Retina (tissue), 1 donor: ENCODE measurements at regions not wholly inside any gene's neighbourhood (a gene's known extent, or its start where the extent isn't known, plus 50 kb on each side); places are given as distances from the start of the nearest gene placed in this dataset.

Experiments used
- DNase-seq: peaks from one replicate; pipeline ENCODE4 v3.0.0-alpha.2; 2016

GRCh38 chr12:5200278-5201087, 156.8 kb downstream of the KCNA5 start:
- peak; percentile 86 for DNase-seq

DNA sequence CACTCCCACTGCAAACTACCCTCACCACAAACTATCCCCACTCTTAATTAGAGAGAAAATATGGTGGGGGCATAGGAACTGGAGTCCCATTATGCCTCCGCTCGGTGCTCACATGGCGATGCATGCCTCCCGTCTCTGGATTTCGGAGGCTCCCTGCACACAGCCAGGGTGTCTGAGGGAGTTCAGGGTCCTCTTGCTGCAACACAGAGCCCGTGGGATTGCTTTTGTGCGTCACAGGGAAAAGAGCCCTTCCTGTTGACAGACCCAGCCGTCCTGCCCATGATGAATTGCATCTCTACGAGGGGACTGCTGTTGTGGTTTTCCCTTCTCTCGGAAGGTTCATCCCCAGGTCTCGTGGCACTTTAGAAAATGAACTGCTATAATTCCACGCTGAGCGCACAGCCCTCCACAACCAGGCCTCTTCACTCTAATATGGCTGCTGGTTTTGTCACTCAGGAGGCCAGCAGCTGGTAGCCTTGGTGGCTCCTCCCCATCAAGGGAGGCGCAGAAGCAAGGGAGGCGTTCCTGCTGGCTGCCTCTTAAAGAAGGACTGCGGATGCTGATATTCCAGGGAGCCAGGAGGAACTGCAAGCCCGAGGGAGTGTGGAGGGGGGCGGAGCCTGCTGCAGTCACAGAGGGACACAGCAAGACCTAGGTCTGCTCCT, 158.0 kb downstream of the KCNA5 start:
- DNase-seq = peak; percentile 55

GRCh38 chr12:5203274-5203673, 159.6 kb downstream of the KCNA5 start:
- DNase-seq = no peak

- DNase-seq = no peak
Measured at GRCh38 chr12:5203720-5204119, 160.0 kb downstream of the KCNA5 start.

- DNase-seq = peak; percentile 53
Measured at GRCh38 chr12:5204271-5204670, 160.6 kb downstream of the KCNA5 start.

DNA sequence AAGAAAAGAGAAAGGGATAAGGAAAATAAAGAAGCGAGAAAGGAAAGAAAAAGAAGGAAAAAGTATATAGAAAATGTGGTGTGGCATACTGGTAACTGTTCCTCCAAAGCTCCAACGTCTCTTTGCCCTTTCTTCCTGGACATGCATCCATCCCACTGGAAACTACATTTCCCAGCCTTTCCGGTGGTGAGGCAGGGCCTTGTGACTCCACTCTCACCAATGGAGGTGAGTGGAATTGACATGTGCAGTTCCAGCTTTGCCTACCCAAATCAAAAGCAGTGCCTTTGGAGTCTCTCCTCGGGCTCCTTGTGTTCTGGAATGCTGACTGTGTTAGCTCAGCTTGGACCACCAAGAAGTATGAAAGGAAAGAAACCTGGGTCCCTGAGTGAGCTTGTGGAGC, 161.2 kb downstream of the KCNA5 start:
- no peak for DNase-seq

DNA sequence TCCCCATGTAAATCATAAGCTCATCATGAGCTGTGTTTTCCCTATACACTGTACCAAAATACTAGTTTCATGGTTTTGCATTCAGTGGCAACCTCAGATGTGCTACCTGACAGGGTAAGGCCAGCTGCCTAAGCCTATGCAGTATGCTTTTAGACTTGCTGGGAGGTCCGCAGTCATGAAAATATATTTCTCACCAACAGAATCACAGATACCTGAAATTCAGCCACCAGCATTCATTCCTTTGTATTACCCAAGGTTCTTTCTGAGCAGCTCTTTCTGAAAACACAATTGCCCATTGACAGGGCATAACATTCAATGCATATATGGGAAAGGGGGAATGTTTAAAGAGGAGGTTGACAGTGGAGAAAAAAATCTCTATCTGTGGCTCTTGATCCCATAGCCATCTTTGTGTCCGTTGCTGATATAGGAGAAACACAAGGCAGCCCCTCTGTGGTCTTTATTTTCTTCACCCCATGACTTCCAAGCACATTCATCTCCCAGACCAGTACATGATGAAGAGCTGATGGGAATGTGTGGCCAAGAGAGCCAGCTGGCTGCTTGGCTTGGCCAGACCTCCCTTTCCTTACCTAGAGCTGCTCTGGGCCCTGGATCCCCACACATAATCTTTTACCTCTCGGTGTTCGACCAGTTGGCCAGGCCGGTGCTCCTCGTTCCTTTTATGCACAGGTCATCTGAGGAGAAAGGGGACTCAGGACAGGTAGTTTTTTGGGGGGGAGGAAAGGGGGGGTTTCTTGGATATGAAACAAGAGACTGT, 162.9 kb downstream of the KCNA5 start:
- DNase-seq = no peak

DNA sequence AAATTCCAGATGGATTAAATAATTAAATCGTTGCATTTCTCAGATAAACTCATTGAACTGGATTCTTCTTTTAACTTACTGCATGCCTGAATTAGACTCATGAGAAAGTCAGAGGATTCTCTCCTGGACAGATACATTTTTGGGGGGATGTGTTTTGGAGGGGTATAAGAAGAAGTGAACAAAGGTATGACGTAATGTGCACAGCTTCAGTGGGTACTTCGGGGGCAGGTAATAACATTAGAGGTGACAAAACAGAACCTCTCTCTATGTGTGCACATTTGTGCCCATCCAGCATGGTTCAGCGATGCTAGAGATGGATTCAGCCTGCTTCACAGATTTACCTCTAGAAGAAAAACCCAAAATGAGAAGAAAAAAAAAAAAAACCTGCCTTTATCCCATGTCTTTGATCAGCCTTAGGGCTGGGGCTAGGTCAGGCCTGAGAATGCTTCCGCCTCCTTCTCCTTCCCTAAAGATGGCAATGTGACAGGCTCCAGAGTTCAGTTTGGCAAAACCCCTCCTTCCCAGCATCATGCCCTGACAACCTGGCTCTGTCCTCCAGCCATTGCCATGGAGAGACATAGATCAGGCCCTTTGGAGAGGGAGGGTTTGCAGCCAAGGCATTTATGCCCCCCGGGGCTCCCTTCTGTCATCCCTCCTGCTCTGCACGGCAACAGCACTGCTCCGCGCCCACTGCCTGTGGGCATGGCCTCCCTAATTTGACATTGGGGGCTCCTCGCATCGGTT, 166.7 kb downstream of the KCNA5 start:
- DNase-seq = no peak

GRCh38 chr12:5210923-5211290, 167.2 kb downstream of the KCNA5 start:
- DNase-seq = no peak

DNA sequence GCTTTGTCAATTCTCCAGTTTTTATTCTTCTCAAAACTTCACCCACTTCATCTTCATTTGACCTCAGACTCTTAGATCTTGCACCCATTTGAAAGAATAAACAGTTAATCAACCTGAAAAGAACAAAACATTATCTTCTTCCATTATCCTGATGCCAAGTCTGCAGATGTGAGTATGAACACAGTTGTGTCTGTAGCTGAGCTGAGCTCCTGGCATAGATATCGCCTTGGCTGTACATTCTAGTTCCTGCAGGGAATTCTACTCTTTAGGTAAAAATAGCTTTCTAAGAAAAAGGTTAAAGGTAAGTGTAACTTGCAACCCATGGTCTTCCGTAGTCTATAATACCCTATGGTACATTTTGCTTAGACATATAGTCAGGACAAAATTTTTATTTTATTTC, 169.7 kb downstream of the KCNA5 start:
- DNase-seq = no peak

GRCh38 chr12:5213990-5214389, 170.3 kb downstream of the KCNA5 start:
- no peak for DNase-seq

DNA sequence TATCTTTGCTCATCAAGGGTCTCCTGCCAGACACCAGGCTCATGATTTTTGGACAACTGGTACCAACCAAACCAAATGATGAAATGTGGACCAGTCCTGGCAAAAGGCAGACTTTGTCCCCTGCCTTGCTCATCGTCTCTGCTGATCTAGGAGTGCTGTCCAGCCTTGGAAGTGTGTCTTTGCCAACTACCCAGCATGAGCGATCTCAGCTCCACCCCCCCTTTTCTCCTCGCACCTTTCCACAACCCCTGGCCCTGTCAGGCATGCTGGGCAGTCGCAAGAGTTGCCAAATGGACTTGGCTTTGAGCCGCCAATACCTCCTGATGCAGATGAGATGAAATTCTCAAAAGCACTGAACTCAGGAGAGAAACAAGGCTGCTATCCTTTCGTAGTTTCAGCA, 174.3 kb downstream of the KCNA5 start:
- no peak for DNase-seq

GRCh38 chr12:5220099-5220498, 176.4 kb downstream of the KCNA5 start:
- no peak for DNase-seq

GRCh38 chr12:5220835-5221234, 177.2 kb downstream of the KCNA5 start:
- no peak for DNase-seq

DNA sequence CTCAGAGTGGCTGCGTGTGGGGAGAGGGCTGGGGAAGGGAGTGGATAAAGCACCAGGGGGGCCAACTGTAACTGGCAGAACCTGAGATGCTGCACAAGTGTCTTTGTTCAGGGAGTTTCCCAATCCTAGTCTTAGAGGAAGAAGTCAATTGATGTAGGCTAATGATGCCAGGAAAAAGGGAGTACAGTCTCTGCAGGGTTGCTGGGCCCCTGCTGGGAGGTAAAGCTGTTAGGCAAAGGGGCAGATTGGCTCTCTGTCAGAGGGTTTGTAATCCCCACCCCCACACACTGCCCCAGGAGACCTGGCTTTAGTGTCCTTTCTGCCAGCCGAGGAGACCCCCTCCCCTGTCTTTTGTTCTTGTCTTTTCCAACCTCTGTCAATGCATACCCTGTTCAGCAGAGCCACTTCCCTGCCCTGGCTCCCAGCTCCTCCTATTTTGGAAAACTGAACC, 178.4 kb downstream of the KCNA5 start:
- DNase-seq = peak; percentile 60

DNA sequence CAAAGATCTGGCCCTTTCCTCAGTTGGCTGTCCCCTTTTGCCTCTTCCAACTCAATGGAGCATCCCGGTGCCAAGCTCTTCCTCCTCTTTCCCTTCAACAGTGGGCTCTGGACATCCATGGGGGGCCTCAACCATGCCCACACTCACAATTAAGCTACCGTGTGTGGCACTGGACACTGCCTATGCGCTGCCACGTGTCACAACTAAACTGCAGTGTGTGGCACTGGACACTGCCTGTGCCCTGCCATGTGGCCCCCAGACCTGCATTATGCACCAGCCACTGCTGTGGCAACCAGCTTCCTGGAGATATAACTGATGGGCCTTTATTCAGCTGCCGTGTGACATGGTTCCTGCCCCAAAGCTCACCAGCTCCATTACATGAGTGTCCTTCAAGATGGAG, 179.1 kb downstream of the KCNA5 start:
- no peak for DNase-seq

DNA sequence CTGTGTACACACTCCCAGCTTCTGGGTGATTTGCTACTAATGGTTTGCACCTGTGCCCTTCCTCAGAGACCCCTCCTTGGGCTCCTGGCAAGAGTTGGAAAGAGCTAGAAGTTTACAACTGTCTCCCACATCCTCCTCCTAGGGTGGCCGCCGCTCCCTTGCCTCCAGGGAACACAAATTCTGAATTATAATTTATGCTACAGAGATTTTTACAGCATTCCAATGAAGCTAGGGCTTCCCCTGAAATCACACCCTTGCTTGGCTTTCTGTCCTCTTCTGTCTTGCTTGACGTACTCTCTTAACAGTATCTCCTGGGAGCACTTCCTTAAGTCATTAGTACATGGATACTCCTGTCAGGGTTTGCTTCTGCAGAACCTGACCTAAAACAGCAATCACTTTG, 180.2 kb downstream of the KCNA5 start:
- DNase-seq = no peak

DNA sequence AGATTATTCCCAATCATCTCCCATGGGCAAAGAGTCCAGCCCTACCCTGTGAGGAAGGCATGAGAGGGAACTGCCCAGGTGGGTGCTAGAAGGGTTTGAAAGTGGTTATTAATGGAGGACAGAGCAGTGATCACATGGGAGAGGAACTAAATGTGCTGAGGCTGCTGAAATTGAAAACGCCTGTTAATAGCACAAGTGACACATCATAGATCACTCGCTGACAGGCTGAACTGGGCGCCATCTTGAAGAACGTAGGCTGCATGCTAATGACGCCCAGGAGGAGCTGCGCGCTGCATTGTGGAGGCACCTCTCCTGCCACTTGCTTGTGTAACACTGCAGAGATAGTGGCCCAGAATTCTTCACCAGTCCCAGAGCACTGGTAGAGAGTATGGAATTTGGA, 182.9 kb downstream of the KCNA5 start:
- DNase-seq = no peak

DNA sequence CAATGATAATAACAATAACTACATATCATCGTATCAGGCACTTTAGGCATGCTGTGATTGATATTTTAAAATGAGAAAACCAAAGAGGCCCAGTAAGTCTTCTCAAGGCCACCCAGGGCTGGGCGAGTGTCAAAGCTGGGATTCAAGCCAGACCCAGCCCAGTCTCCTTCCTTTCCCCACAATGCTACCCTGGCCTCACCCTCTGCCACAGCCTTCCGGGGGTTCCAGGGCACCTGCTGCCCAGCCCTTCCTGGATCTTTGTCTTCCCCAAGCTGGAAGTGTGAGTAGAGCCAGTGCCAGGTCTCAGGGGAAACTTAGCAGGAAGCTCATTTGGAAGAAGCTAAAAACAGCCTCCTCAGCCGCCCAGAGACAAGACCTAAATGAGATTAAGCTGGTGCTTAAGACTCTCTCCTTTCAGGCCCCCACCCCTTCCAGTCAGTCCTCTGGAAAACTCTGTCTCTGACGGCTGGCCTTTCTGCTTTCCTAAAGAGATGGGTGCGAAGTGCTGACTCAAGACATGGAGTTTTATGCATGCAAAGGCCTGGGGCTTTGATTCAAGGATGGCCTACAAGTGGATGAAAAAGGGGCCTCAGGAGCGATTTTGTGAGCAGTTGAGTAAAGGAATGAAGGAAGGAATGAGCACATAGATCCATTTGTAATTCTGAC, 184.2 kb downstream of the KCNA5 start:
- no peak for DNase-seq

DNA sequence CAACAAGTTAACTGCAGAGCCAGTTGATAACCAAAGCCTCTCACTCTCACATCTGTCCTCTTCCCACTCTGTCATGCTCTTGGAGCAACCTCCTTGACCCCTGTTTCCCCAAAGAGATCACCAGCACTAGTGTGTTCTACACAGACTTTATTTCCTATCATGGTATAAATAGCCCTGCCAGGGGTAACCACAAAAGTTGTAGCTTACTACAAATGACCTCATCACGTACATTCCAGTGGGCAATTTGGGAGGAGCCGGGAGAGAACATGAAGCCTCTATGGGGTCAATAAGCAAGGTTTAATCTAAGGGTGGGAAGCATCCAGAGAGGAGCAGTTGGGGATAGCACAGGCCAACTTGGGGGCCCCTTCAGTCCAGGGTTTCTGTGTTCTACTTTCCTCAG, 186.5 kb downstream of the KCNA5 start:
- no peak for DNase-seq

- no peak for DNase-seq
Measured at GRCh38 chr12:5230861-5231260, 187.2 kb downstream of the KCNA5 start.

- DNase-seq = no peak
Measured at GRCh38 chr12:5232291-5232690, 188.6 kb downstream of the KCNA5 start.
